Adrenal gland (tissue), 5 donors: ENCODE measurements at regions not wholly inside any gene's neighbourhood (a gene's known extent, or its start where the extent isn't known, plus 50 kb on each side); places are given as distances from the start of the nearest gene placed in this dataset.

Experiments
- POLR2A ChIP-seq, 2 donors: fragments of 450-650 bp; IDR thresholded peaks; one replicate each; pipeline ENCODE4 v1.6.1; 2017; ENCODE audit warnings: antibody characterized with exemption in 2 of 2, mild to moderate bottlenecking in 2 of 2, moderate library complexity in 1 of 2
- TF ChIP-seq, protein P1 (sequence below), 6 experiments: fragments of 450-650 bp in 4 of 6; fragments of 200-600 bp in 2 of 6; sonication (generic) in 1 of 6; IDR thresholded peaks; 1 replicate in 5 of 6; 2 replicates in 1 of 6; pipeline versions ENCODE4 v1.5.1 to v1.8.0; 2016 to 2021; ENCODE audit warnings: antibody characterized with exemption in 6 of 6, mild to moderate bottlenecking in 2 of 6, moderate library complexity in 1 of 6
- donor health status: DM: no; HTN: no; CAD: no.

DNA sequence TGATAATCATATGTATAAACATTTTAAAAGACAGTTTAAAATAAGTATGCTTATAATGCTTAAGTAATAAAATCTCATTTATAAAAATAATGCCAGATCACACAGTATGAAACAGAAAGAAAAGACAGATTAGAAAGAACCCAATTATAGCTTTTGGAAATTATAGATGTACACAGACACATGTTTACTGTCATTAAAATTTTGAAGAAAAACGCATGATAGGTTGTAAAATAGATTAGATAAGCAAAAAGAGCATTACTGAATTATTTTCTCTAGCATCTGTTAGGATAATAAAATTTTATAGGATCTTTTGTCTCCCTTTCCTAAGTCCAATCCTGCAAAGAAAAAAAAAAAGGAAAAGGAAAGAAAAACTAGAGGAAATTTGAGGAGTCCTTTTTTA, 1107.3 kb upstream of the LRRN3 start:
- TF ChIP-seq, protein P1, sequence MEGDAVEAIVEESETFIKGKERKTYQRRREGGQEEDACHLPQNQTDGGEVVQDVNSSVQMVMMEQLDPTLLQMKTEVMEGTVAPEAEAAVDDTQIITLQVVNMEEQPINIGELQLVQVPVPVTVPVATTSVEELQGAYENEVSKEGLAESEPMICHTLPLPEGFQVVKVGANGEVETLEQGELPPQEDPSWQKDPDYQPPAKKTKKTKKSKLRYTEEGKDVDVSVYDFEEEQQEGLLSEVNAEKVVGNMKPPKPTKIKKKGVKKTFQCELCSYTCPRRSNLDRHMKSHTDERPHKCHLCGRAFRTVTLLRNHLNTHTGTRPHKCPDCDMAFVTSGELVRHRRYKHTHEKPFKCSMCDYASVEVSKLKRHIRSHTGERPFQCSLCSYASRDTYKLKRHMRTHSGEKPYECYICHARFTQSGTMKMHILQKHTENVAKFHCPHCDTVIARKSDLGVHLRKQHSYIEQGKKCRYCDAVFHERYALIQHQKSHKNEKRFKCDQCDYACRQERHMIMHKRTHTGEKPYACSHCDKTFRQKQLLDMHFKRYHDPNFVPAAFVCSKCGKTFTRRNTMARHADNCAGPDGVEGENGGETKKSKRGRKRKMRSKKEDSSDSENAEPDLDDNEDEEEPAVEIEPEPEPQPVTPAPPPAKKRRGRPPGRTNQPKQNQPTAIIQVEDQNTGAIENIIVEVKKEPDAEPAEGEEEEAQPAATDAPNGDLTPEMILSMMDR (IDR thresholded peaks at IDR 0.05), result no peak
- no peak for TF ChIP-seq POLR2A (IDR thresholded peaks at IDR 0.05)
